HFF-Myc (cell line): ENCODE measurements at regions not wholly inside any gene's neighbourhood (a gene's known extent, or its start where the extent isn't known, plus 50 kb on each side); places are given as distances from the start of the nearest gene placed in this dataset.

Source experiments
- DNase-seq: peaks from one replicate; pipeline ENCODE4 v3.0.0-alpha.2; 2011; ENCODE audit warnings: low read depth; ENCODE audit errors: extremely low read depth
- H3K4me3 ChIP-seq: replicated peaks from 2 replicates; pipeline ENCODE4 v1.5.1; 2011; ENCODE audit warnings: low read depth, mild to moderate bottlenecking, control low read depth, low read length
- TF ChIP-seq, protein P1 (sequence below): IDR thresholded peaks from 2 replicates; pipeline ENCODE4 v1.5.1; 2012; ENCODE audit warnings: mild to moderate bottlenecking, low read depth, low read length, control low read depth; ENCODE audit errors: missing control alignments

- TF ChIP-seq, protein P1, sequence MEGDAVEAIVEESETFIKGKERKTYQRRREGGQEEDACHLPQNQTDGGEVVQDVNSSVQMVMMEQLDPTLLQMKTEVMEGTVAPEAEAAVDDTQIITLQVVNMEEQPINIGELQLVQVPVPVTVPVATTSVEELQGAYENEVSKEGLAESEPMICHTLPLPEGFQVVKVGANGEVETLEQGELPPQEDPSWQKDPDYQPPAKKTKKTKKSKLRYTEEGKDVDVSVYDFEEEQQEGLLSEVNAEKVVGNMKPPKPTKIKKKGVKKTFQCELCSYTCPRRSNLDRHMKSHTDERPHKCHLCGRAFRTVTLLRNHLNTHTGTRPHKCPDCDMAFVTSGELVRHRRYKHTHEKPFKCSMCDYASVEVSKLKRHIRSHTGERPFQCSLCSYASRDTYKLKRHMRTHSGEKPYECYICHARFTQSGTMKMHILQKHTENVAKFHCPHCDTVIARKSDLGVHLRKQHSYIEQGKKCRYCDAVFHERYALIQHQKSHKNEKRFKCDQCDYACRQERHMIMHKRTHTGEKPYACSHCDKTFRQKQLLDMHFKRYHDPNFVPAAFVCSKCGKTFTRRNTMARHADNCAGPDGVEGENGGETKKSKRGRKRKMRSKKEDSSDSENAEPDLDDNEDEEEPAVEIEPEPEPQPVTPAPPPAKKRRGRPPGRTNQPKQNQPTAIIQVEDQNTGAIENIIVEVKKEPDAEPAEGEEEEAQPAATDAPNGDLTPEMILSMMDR = no peak
- DNase-seq = no peak
- no peak overlapping the region for H3K4me3 ChIP-seq
Measured at GRCh38 chr11:95684170-95684569, 105.4 kb downstream of the FAM76B start.

GRCh38 chr11:95682552-95682951 is 107.0 kb downstream of the FAM76B start:
- DNase-seq = no peak
- TF ChIP-seq, protein P1 = no peak
- H3K4me3 ChIP-seq = no peak overlapping the region

DNA sequence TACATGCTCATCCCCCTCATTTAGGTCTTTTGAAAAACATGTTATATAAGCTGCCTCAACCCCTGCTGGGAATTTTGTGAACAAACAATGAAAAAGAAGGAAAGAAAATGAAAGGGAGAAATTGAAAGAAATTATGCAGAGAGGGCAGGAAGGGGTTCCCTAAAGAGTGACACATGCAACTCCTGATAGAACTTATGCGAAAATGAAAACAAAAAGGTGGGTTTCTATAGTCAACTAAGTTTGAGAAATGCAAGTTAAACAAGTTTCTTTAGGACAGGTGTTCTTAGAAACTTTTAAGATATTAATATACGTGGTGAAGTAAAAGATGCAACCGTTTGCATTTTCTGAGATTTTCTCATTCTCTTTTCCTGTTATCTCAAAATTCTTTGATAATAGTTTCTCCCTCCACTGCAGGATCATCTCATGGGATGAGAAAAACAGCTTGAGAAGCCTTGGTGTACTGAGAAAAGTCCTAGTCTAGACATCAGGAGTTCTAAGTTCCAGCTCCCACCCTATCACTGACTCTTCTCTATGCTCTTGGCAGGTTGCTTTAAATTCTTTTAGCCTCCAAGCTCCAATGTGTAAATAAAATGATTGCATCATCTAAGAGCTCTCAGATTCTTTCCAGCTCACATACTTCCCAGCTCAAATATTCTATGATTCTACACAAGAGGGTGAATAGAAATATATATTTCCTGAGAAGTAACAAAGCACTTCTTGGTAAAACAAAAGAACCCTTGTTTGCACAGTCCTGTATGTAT is 109.2 kb downstream of the FAM76B start:
- peak; percentile 12 for DNase-seq
- TF ChIP-seq, protein P1 = no peak
- H3K4me3 ChIP-seq = no peak overlapping the region

- no peak overlapping the region for H3K4me3 ChIP-seq
- TF ChIP-seq, protein P1 = no peak
- no peak for DNase-seq
Measured at GRCh38 chr11:95678988-95679387, 110.6 kb downstream of the FAM76B start.

DNA sequence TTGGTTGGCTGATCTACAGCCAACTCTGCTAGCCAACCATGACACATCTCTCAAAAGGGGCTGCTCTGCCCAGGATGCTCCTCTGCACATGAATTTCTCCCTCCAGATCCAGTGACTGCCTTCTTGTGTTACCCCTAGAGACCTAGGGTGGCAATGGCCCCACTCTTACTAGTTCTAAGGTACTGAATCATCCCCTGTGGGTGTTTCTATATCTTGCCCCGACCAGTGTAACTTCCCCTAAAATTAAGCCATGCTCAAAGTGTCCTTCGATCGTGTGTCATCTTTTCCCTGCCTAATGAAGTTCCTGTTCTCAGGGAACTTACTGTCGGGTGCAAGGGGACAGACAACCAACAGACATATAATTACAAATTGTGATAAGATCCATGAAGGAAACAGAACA is 113.3 kb downstream of the FAM76B start:
- H3K4me3 ChIP-seq = no peak overlapping the region
- TF ChIP-seq, protein P1 = no peak
- no peak for DNase-seq

DNA sequence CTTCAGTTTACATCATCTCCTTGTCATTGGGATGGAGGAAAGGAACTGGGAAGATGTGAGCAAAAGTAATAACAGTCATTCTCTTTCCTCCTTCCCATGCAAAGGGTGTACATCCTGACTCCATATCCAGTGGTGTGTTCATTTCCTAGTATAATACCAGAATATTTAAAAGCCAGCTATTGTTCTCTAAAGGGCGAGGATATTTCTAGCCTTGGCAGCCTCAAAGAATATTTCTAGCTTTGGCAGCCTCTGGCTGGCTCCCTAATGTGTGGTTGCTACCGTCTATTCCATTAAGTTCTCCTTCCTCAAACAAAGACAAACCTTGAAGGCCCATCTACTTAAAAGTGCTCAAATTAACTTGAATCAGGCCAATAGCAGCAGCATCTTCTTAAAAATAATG is 114.0 kb downstream of the FAM76B start:
- TF ChIP-seq, protein P1 = no peak
- no peak for DNase-seq
- H3K4me3 ChIP-seq = no peak overlapping the region
